CD4-positive, alpha-beta T cell treated with Interleukin-10 for 1 hour (primary cell): ENCODE measurements at regions not wholly inside any gene's neighbourhood (a gene's known extent, or its start where the extent isn't known, plus 50 kb on each side); places are given as distances from the start of the nearest gene placed in this dataset.

Source experiments
- DNase-seq: peaks from one replicate; pipeline ENCODE4 v3.0.0-alpha.2; 2020

GRCh38 chr2:104332731-104333130 is 521.2 kb upstream of the POU3F3 start:
- DNase-seq: no peak

- no peak for DNase-seq
Measured at GRCh38 chr2:104337869-104338268, 516.0 kb upstream of the POU3F3 start.

GRCh38 chr2:104340162-104340561 is 513.8 kb upstream of the POU3F3 start:
- DNase-seq: no peak

GRCh38 chr2:104340879-104341828 is 512.8 kb upstream of the POU3F3 start:
- DNase-seq: no peak

DNA sequence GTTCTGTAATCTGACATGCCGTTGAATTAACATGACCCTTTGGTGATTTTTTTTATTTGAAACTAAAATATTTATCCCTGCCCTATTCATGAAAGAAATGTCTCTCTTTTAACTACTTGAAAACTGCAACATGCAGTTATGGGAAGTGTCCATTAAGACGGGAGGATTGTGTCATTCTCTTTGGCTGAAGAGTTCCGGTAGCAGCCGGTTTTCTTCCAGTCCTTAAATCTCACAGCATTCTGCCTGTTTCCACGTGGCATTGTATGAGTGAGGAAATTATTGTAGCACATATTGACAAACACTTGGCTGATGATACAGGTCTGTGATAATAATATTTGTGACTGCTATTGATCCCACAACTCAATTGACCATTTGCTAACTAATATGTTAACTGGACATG is 509.6 kb upstream of the POU3F3 start:
- DNase-seq: no peak

GRCh38 chr2:104344985-104345384 is 508.9 kb upstream of the POU3F3 start:
- DNase-seq: no peak

GRCh38 chr2:104358122-104358521 is 495.8 kb upstream of the POU3F3 start:
- DNase-seq: no peak

DNA sequence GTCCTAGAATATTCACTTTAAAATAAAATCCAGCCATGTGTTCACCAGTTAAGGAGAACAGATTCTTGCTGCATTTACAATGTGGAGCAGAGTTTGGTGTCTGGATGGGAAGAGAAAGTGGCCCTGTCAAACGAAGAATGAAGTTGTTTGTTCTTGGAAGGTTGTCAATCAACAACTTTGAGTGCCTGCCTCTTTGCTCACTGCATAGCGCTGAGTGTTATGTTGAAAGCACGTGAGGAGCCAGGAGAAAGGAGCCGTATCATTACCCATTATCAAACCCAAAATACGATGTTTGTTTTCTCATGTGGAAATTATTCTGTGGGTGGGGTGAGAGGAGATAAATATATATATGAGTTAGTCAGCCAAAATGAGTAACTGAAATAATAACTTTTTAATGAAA is 492.5 kb upstream of the POU3F3 start:
- DNase-seq: no peak

DNA sequence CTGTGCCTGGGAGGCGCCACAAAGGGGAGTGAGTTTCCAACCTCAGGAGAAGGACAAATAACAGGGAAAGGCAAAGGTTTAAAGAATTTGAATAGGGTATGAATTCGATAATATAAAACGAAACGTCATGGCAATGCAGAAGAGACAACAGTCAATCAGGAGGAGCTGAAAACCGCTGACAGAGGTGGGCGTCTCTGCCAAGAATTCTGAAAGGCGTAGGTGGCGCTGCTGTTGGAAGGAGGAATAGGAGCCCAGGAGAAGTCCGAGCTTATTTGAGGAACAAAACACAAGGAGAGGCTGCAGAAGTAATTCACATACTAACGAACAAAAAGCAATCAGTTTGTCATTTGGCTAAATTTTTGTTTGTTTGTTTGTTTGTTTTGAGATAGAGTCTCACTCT is 485.8 kb upstream of the POU3F3 start:
- DNase-seq: no peak

DNA sequence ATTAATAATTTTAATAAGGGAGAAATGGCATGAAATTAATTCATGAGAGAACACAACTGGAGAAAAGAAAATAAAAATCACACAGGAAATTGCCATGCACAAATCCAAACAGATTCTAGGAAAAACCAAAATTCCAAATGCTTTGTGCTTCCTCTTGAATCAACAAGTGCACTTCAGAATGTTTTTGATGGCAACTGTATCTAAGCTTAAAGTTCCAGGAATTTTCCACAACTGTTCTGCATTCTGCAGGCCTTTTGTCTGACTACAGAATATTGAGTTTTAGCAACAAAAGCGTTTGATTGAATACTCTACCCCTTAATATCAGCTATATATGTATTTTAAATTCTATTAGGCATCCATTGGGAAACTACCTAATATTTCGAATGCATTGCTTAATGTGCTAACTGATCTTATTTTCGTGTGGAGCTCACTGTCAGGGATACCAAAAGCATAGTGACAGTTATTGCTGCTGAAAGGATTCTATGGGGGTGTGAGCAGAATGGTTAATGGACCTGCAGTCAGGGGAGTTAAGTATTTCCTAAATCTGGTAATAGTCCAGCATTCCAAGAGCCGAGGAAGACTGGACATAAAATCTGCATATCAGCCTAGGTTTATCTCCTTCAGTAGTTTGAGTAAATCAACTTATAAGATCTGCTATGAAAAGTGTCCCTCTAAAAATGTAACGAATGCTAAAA is 482.7 kb upstream of the POU3F3 start:
- DNase-seq: no peak

GRCh38 chr2:104375206-104375605 is 478.7 kb upstream of the POU3F3 start:
- no peak for DNase-seq

DNA sequence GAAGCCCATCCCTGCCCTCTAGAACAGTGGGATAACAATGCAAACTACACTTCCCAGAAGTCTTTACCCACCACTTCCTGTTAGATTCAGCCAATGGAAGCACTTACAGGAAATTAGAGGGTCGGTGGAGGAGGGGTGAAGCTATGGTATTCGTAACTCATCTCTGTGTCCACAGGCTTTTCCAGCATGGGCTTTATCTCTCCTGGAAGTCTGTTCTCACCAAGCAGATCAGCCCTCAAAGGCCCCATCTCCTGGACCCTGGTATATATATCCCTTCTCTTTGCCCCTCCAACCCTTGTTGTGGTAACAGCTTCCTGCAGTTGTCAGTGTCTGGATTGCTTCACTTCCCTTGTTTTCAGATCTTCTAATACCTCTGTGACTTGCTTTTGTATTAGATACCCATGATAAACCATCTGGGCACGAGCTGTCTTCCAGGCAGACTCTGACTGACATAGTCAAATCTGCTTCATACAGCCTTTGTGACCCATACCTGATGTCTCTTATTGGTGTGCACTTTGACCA is 475.0 kb upstream of the POU3F3 start:
- DNase-seq: peak; percentile 16

GRCh38 chr2:104384961-104385360 is 469.0 kb upstream of the POU3F3 start:
- DNase-seq: no peak

DNA sequence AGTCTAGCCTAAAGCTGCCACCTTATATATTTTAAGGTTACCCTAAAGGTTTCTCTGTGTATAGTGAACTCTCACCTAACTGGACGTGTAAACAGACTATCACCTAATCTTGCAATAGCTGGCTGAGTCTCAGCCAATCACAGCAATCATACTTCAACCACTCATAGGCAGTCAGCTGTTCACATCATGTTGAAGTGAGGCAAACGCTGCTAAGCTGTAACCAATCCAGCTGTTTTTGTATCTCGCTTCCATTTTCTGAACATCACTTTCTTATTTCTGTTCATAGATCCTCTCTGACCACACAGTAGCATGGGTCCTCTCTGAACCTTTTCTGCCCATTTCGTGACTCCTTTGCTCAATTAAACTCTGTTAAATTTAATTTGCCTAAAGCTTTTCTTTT is 468.2 kb upstream of the POU3F3 start:
- DNase-seq: no peak

- DNase-seq: no peak
Measured at GRCh38 chr2:104388296-104388695, 465.6 kb upstream of the POU3F3 start.

DNA sequence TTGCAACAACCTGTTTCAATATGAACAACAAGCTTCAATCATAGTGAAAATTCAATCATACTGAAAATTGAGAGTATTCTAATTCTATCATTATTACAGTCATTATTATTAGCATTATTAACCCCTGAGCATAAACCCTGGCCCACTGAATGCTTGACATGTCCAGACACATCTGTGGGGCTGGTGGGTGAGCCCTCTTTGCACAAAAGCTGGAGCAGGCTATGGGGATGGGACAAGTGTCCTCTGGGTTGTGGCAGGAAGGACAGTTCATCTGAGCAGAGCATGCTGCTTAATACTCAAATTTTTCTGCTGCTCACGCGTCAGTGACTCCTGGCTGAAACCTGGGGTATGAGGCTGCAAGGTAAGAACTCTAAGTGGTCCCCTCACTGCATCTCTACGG is 451.1 kb upstream of the POU3F3 start:
- DNase-seq: no peak

GRCh38 chr2:104404526-104404925 is 449.4 kb upstream of the POU3F3 start:
- DNase-seq: no peak

DNA sequence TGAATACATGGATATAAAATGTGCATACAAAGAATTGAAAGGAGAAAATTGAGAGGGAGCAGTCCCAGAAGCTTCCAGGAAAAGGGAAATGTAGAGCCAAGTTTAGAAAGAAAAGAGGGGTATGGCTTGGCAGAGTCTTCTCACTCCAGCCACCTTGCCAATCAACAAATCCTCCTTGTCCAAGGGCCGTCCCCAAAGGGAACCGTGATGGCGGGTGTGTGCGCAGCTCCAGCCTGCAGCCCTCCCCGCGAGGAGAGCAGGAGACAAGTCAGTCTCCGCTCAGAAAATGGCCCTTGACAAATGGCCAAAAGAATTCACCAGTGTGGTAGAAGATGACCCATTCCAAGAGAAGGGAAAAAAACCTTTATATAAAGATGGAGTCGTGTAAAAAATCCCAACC is 448.3 kb upstream of the POU3F3 start:
- no peak for DNase-seq

DNA sequence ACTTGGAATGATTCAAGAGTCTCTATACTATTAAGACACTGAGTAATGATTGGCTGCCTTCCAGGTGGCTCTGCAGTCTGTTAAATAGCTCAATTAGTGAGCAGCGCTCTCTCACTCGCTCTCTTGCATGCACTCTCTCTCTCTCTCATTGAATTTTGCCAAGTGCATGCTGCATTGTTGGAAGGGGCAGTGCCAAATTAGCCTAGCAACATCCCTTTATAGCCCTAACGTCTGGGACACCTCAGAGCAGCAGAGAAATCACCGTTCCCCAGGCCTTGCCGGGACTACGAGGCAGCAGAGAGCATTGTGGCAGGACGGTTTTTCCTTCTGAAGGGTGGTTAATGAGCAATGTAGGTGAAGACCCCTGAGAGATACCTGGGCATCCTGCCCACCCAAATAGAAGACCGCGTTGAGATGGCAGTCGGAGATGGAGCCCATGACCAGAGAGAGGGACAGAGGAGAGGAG is 447.6 kb upstream of the POU3F3 start:
- no peak for DNase-seq

DNA sequence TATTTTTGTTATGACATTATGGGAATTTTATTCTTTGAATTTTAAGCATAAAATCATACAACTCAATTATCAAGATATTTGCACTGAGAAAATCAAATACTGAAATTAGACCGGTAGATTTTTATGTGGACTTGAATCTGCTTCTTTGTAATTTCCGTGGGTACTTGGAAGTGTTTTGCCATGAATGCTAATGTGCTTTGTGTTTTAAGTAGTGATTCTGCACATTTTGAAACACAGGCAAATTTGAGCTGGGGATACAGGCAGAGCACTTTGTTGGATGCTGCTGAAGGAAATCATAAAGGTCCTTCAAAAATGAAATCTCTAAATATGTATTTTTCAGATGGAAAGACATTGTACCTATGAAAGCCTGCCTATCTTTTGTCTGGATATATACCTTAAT is 446.3 kb upstream of the POU3F3 start:
- no peak for DNase-seq

DNA sequence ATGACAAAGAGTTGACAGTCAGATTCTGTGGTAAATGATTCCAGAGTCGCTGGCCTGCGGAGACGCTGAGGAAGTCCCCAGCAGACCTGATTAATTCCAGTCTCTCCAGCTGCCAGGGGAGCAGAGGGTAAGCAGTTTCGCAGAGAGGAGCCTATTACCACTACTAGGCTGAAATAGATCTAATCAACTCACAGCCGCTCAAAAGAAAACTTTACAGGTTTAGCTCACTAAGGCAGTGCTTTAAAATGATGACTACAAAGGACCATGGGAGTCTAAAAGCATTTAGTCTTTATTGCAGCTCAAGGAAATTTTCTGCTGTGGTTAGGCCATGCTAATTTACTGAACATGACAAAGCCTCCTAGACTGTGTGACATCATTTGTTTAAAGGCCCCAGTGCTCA is 445.6 kb upstream of the POU3F3 start:
- no peak for DNase-seq

GRCh38 chr2:104410136-104410535 is 443.8 kb upstream of the POU3F3 start:
- DNase-seq: no peak

GRCh38 chr2:104412384-104412783 is 441.5 kb upstream of the POU3F3 start:
- no peak for DNase-seq

DNA sequence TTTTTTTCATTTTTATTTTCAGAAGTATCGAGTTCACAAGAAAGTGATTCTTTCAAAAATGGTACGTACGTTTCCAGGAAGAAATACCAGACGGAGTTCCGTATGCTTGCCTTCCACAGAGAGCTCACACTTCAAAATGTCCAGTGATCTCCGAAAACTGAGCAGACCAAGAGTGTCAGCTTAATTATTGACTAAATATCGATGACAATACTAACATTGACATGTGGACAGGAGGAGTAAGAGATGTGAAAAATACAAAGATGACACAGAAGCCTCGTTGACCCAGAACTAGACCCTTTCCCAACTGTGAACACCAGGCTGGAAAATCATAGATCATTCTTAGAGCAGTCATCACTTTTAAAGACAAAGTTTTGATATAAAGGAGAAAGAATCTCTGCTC is 440.0 kb upstream of the POU3F3 start:
- DNase-seq: no peak
